Ishikawa (cell line): ENCODE measurements at regions not wholly inside any gene's neighbourhood (a gene's known extent, or its start where the extent isn't known, plus 50 kb on each side); places are given as distances from the start of the nearest gene placed in this dataset.

ENCODE experiments used
- CEBPB ChIP-seq: IDR thresholded peaks from 2 replicates; pipeline ENCODE4 v1.6.1; 2012
- CREB1 ChIP-seq: IDR thresholded peaks from 2 replicates; pipeline ENCODE4 v1.6.1; 2012; ENCODE audit warnings: low read depth
- EGR1 ChIP-seq: IDR thresholded peaks from 2 replicates; pipeline ENCODE4 v1.6.1; 2012
- EP300 ChIP-seq: IDR thresholded peaks from 2 replicates; pipeline ENCODE4 v1.6.1; 2012; ENCODE audit warnings: borderline replicate concordance
- FOXM1 ChIP-seq: IDR thresholded peaks from 2 replicates; pipeline ENCODE4 v1.6.1; 2012; ENCODE audit warnings: low read depth, borderline replicate concordance
- NFIC ChIP-seq: IDR thresholded peaks from 2 replicates; pipeline ENCODE4 v1.6.1; 2012
- RAD21 ChIP-seq: IDR thresholded peaks from 2 replicates; pipeline ENCODE4 v1.6.1; 2012; ENCODE audit warnings: low read depth
- REST ChIP-seq: IDR thresholded peaks from 2 replicates; pipeline ENCODE4 v1.6.1; 2012; ENCODE audit warnings: low read depth, mild to moderate bottlenecking
- TAF1 ChIP-seq: IDR thresholded peaks from 2 replicates; pipeline ENCODE4 v1.6.1; 2012; ENCODE audit warnings: low read depth, mild to moderate bottlenecking
- TCF12 ChIP-seq: IDR thresholded peaks from 2 replicates; pipeline ENCODE4 v1.6.1; 2012; ENCODE audit warnings: low read depth
- TEAD4 ChIP-seq: IDR thresholded peaks from 2 replicates; pipeline ENCODE4 v1.6.1; 2012
- USF1 ChIP-seq: IDR thresholded peaks from 2 replicates; pipeline ENCODE4 v1.6.1; 2012
- YY1 ChIP-seq: IDR thresholded peaks from 2 replicates; pipeline ENCODE4 v1.6.1; 2012; ENCODE audit warnings: low read depth
- ZBTB7A ChIP-seq: IDR thresholded peaks from 2 replicates; pipeline ENCODE4 v1.6.1; 2012; ENCODE audit warnings: low read depth
- TF ChIP-seq, protein P1 (sequence below): IDR thresholded peaks from 2 replicates; pipeline ENCODE4 v1.6.1; 2012

- no peak for TF ChIP-seq TAF1
- TF ChIP-seq USF1: no peak
- TF ChIP-seq, protein P1, sequence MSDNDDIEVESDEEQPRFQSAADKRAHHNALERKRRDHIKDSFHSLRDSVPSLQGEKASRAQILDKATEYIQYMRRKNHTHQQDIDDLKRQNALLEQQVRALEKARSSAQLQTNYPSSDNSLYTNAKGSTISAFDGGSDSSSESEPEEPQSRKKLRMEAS: no peak
- no peak for TF ChIP-seq EGR1
- TF ChIP-seq NFIC: no peak
- TF ChIP-seq FOXM1: no peak
- TF ChIP-seq ZBTB7A: no peak
- TF ChIP-seq RAD21: no peak
- TF ChIP-seq REST: no peak
- no peak for TF ChIP-seq YY1
- TF ChIP-seq CEBPB: no peak
- TF ChIP-seq TCF12: no peak
Observed at GRCh38 chr5:18195910-18196309, 561.6 kb downstream of the TAF11L14 start.

DNA sequence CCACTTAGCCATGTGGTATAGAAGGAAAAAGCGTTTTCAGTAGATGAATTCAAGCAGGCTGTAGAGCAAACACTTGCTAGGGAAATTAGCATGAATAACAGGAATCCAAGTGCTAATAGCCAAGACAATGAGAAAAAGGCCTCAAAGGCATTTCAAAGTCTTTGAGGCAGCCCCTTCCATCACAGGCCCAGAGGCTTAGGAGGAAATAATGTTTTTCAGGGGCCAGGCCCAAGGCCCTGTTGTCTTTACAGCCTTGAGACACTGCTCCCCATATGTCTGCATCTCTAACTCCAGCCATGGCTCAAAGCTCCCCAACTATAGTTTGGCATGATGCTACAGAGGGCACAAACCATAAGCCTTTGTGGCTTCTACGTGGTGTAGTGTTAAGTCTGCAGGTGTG lies 563.5 kb downstream of the TAF11L14 start:
- no peak for TF ChIP-seq USF1
- TF ChIP-seq EP300: no peak
- no peak for TF ChIP-seq CREB1

DNA sequence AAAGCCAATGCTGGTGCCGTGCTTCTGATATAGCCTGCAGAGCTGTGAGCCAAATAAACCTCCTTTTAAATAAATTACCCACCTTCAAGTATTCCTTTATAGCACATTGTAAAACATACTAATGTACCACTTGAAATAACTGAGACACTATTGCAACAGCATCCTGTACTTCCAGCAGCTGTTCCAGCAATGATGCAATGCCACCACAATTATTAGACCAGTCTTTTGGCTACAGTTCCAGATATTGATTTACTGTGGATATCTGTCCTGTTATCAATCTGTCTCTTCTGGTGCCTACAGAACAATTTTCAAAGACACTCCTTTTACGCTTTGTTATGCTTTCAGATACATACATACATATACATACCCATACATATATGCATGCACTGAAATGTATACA lies 567.9 kb downstream of the TAF11L14 start:
- peak; percentile 49 for TF ChIP-seq CEBPB
- no peak for TF ChIP-seq CREB1
- no peak for TF ChIP-seq FOXM1

- TF ChIP-seq, protein P1: no peak
- no peak for TF ChIP-seq CREB1
- TF ChIP-seq FOXM1: no peak
- TF ChIP-seq REST: no peak
- TF ChIP-seq ZBTB7A: no peak
- no peak for TF ChIP-seq EP300
- no peak for TF ChIP-seq RAD21
- TF ChIP-seq NFIC: no peak
Observed at GRCh38 chr5:18203296-18203695, 569.0 kb downstream of the TAF11L14 start.

DNA sequence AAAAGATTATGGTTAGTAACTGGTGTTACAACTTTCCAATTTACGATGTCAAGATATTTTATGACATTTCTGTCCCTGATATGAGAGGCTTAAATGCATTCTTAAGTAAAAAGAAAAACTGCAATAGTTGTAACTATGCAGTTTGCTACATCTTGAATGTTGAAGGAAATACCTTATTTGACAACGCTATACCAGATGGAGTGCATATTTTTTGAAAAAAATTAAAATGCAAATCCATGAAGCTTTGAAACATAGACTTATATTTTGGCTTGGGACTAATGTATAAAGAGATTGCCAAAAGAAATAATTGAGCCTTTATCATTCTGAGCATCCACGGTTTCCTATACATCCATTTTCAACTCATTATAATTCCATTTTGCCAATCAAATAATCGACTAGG lies 579.4 kb downstream of the TAF11L14 start:
- TF ChIP-seq NFIC (no peak), REST (no peak), TAF1 (no peak), EGR1 (no peak), TCF12 (no peak), YY1 (no peak), FOXM1 (no peak), USF1 (no peak), ZBTB7A (no peak), TEAD4 (no peak), CREB1 (no peak), RAD21 (no peak), CEBPB (no peak), EP300 (no peak)
- TF ChIP-seq, protein P1: no peak
